EH (cell line): ENCODE measurements at regions not wholly inside any gene's neighbourhood (a gene's known extent, or its start where the extent isn't known, plus 50 kb on each side); places are given as distances from the start of the nearest gene placed in this dataset.

Source experiments
- DNase-seq: peaks from one replicate; pipeline ENCODE4 v3.0.0-alpha.2; 2015; ENCODE audit warnings: low read depth

GRCh38 chr11:32204751-32205150 lies 113.9 kb downstream of the RCN1 start:
- DNase-seq, result no peak

GRCh38 chr11:32210556-32210955 lies 119.7 kb downstream of the RCN1 start:
- peak; percentile 56 for DNase-seq

- DNase-seq, result peak; percentile 70
These were observed 122.3 kb downstream of the RCN1 start for GRCh38 chr11:32213223-32213622.

GRCh38 chr11:32215157-32215556 lies 124.3 kb downstream of the RCN1 start:
- no peak for DNase-seq

GRCh38 chr11:32216749-32217148 lies 125.9 kb downstream of the RCN1 start:
- DNase-seq, result no peak

GRCh38 chr11:32219320-32219719 lies 128.4 kb downstream of the RCN1 start:
- no peak for DNase-seq

GRCh38 chr11:32221476-32222032 lies 130.7 kb downstream of the RCN1 start:
- no peak for DNase-seq

- no peak for DNase-seq
These were observed 133.7 kb downstream of the RCN1 start for GRCh38 chr11:32224580-32224979.

- no peak for DNase-seq
These were observed 134.9 kb downstream of the RCN1 start for GRCh38 chr11:32225571-32226285.

- no peak for DNase-seq
These were observed 135.6 kb downstream of the RCN1 start for GRCh38 chr11:32226480-32226879.

- DNase-seq, result no peak
These were observed 138.8 kb downstream of the RCN1 start for GRCh38 chr11:32229576-32230240.

- peak; percentile 25 for DNase-seq
These were observed 141.1 kb downstream of the RCN1 start for GRCh38 chr11:32231909-32232493.

- DNase-seq, result no peak
These were observed 141.6 kb downstream of the RCN1 start for GRCh38 chr11:32232516-32232915.

- DNase-seq, result no peak
These were observed 142.4 kb downstream of the RCN1 start for GRCh38 chr11:32233276-32233675.

GRCh38 chr11:32233928-32234327 lies 143.1 kb downstream of the RCN1 start:
- DNase-seq, result no peak

GRCh38 chr11:32244453-32244852 lies 153.6 kb downstream of the RCN1 start:
- no peak for DNase-seq

GRCh38 chr11:32253706-32254105 lies 162.8 kb downstream of the RCN1 start:
- DNase-seq, result no peak

- DNase-seq, result no peak
These were observed 165.0 kb downstream of the RCN1 start for GRCh38 chr11:32255841-32256240.

GRCh38 chr11:32256466-32256865 lies 165.6 kb downstream of the RCN1 start:
- DNase-seq, result no peak

- peak; percentile 9 for DNase-seq
These were observed 168.8 kb downstream of the RCN1 start for GRCh38 chr11:32259641-32260081.

GRCh38 chr11:32262367-32262766 lies 171.5 kb downstream of the RCN1 start:
- DNase-seq, result no peak

- no peak for DNase-seq
These were observed 169.4 kb downstream of the WT1 start for GRCh38 chr11:32265911-32266310.

GRCh38 chr11:32266601-32267000 lies 168.7 kb downstream of the WT1 start:
- no peak for DNase-seq
